Transverse colon (tissue), 4 donors: ENCODE measurements at regions not wholly inside any gene's neighbourhood (a gene's known extent, or its start where the extent isn't known, plus 50 kb on each side); places are given as distances from the start of the nearest gene placed in this dataset.

Experiments
- DNase-seq: peaks from one replicate; pipeline ENCODE4 v3.0.0-alpha.2; 2019
- H3K27ac ChIP-seq, 4 donors: fragments of 200-600 bp; sonication (generic); 2 replicates each; pipeline ENCODE4 v1.5.1; 2016 to 2018; ENCODE audit warnings: inconsistent platforms in 4 of 4
- H3K27me3 ChIP-seq: fragments of 200-600 bp; sonication (generic); 2 replicates; pipeline ENCODE4 v1.5.1; 2017; ENCODE audit warnings: inconsistent platforms
- H3K36me3 ChIP-seq, 4 donors: fragments of 200-600 bp; sonication (generic); 2 replicates each; pipeline ENCODE4 v1.5.1; 2017 to 2019; ENCODE audit warnings: inconsistent platforms in 4 of 4
- H3K4me1 ChIP-seq, 4 donors: fragments of 200-600 bp; sonication (generic); 2 replicates each; pipeline ENCODE4 v1.5.1; 2017 to 2020; ENCODE audit warnings: inconsistent platforms in 4 of 4
- H3K4me3 ChIP-seq, 4 donors: fragments of 200-600 bp; sonication (generic); 1 replicate in 1 of 4; 2 replicates in 3 of 4; pipeline versions ENCODE4 v1.5.1 to v1.6.1; 2017 to 2019; ENCODE audit warnings: inconsistent platforms in 4 of 4
- H3K9me3 ChIP-seq, 2 donors: fragments of 200-600 bp; sonication (generic); 2 replicates each; pipeline ENCODE4 v1.5.1; 2017 to 2019; ENCODE audit warnings: inconsistent platforms in 2 of 2
- CTCF ChIP-seq, 5 experiments: fragments of 200-600 bp in 3 of 5; fragments of 450-650 bp in 2 of 5; sonication (generic) in 3 of 5; IDR thresholded peaks; 1 replicate in 2 of 5; 2 replicates in 3 of 5; pipeline ENCODE4 v1.5.1; 2016 to 2017; ENCODE audit warnings: antibody characterized with exemption in 5 of 5, inconsistent platforms in 3 of 5, mild to moderate bottlenecking in 2 of 5, moderate library complexity in 1 of 5
- EP300 ChIP-seq: sonication (generic); formaldehyde crosslinking; IDR thresholded peaks from one replicate; pipeline ENCODE4 v1.6.1; 2017; ENCODE audit warnings: antibody characterized with exemption, low read depth
- POLR2A ChIP-seq: fragments of 450-650 bp; IDR thresholded peaks from one replicate; pipeline ENCODE4 v1.6.1; 2016; ENCODE audit warnings: antibody characterized with exemption, mild to moderate bottlenecking, moderate library complexity
- POLR2AphosphoS5 ChIP-seq, 3 donors: sonication (generic); formaldehyde crosslinking; IDR thresholded peaks; one replicate each; pipeline ENCODE4 v1.6.1; 2016; ENCODE audit warnings: antibody characterized with exemption in 3 of 3
- WGBS, 2 donors: methylation state at CpG; one replicate each; pipeline ENCODE4 v1.1.5; 2018; ENCODE audit warnings: low coverage in 1 of 2; 5-methylcytosine and 5-hydroxymethylcytosine counted together
- in situ Hi-C, 4 donors: fragments of 200-750 bp; cut with MboI; loops; one replicate each; pipeline versions ENCODE4 v1.15.0 to v1.15.1; 2017; ENCODE audit warnings: low sequenced_read_pairs in 3 of 4, low pct_ligation_motif_present in 1 of 4, low pct_unique_long_range_greater_than_20kb in 1 of 4
- intact Hi-C: fragments of 100-400 bp; cut with DNase I; formaldehyde crosslinking; loops from one replicate; pipeline ENCODE4 v1.15.1; 2023; ENCODE audit warnings: low total_unique reads

- TF ChIP-seq POLR2AphosphoS5 (IDR thresholded peaks at IDR 0.05) (no peak), CTCF (IDR thresholded peaks at IDR 0.05) (no peak), POLR2A (no peak), EP300 (no peak)
- WGBS, 2 donors, result 75 to 88% methylated on average over 2 of the region's 2 CpGs
- no peak for DNase-seq
- intact Hi-C loops (no loop called here), in situ Hi-C loops (loop anchor here in 1 of 4 donors (25.0 kb wide), 1 partner anchor 1140 kb away; no protein-coding TSS in a partner anchor)
- H3K27ac ChIP-seq, result no peak overlapping the region
- no peaks in the 10 kb centered on the region for H3K9me3 ChIP-seq
- H3K4me3 ChIP-seq, result no peak overlapping the region
- H3K36me3 ChIP-seq, result no peaks in the 10 kb centered on the region
- H3K27me3 ChIP-seq, result peaks cover 12% of the 10 kb centered on the region
- no peaks in the 10 kb centered on the region for H3K4me1 ChIP-seq
These were observed 205.7 kb downstream of the REEP3 start for GRCh38 chr10:63726867-63727266.

GRCh38 chr10:63727636-63728035 is 206.4 kb downstream of the REEP3 start:
- Histone ChIP-seq H3K27me3 (peaks cover 12% of the 10 kb centered on the region), H3K9me3 (no peaks in the 10 kb centered on the region), H3K4me1 (no peaks in the 10 kb centered on the region), H3K27ac (no peak overlapping the region), H3K36me3 (no peaks in the 10 kb centered on the region), H3K4me3 (no peak overlapping the region)
- TF ChIP-seq CTCF (IDR thresholded peaks at IDR 0.05) (no peak), EP300 (no peak), POLR2A (no peak), POLR2AphosphoS5 (IDR thresholded peaks at IDR 0.05) (no peak)
- DNase-seq, result no peak
- intact Hi-C loops, result no loop called here
- 70 to 80% methylated on average over 4 of the region's 4 CpGs for WGBS, 2 donors
- in situ Hi-C loops, result loop anchor here in 1 of 4 donors (25.0 kb wide), 1 partner anchor 1140 kb away; no protein-coding TSS in a partner anchor

GRCh38 chr10:63735305-63735704 is 214.1 kb downstream of the REEP3 start:
- no peak for DNase-seq
- intact Hi-C loops, result no loop called here
- no peaks in the 10 kb centered on the region for H3K36me3 ChIP-seq
- no peak overlapping the region for H3K4me3 ChIP-seq
- WGBS, 2 donors, result 60 to 70% methylated on average over 2 to 3 of the region's 3 CpGs
- no peaks in the 10 kb centered on the region for H3K9me3 ChIP-seq
- in situ Hi-C loops, result loop anchor here in 1 of 4 donors (25.0 kb wide), 1 partner anchor 1148 kb away; no protein-coding TSS in a partner anchor
- no peak for TF ChIP-seq EP300
- TF ChIP-seq POLR2AphosphoS5 (IDR thresholded peaks at IDR 0.05), result no peak
- TF ChIP-seq POLR2A, result no peak
- no peak for TF ChIP-seq CTCF (IDR thresholded peaks at IDR 0.05)
- H3K4me1 ChIP-seq, result no peaks in the 10 kb centered on the region
- no peaks in the 10 kb centered on the region for H3K27me3 ChIP-seq
- no peak overlapping the region for H3K27ac ChIP-seq

- Histone ChIP-seq H3K4me1 (no peaks in the 10 kb centered on the region), H3K27ac (no peak overlapping the region), H3K9me3 (no peaks in the 10 kb centered on the region), H3K4me3 (no peak overlapping the region), H3K36me3 (no peaks in the 10 kb centered on the region), H3K27me3 (no peaks in the 10 kb centered on the region)
- intact Hi-C loops, result no loop called here
- TF ChIP-seq POLR2A, result no peak
- TF ChIP-seq EP300, result no peak
- TF ChIP-seq CTCF (IDR thresholded peaks at IDR 0.05), result no peak
- TF ChIP-seq POLR2AphosphoS5 (IDR thresholded peaks at IDR 0.05), result no peak
- in situ Hi-C loops, result loop anchor here in 1 of 4 donors (25.0 kb wide), 1 partner anchor 1151 kb away; no protein-coding TSS in a partner anchor
- 79 to 83% methylated on average over 1 to 2 of the region's 2 CpGs for WGBS, 2 donors
- DNase-seq, result no peak
These were observed 217.2 kb downstream of the REEP3 start for GRCh38 chr10:63738410-63738809.
